OCI-M2 (cell line): ENCODE measurements at regions not wholly inside any gene's neighbourhood (a gene's known extent, or its start where the extent isn't known, plus 50 kb on each side); places are given as distances from the start of the nearest gene placed in this dataset.

Source experiments
- DNase-seq: peaks from one replicate; lab custom pipeline; 2025; ENCODE audit not compliant: unreplicated experiment; lab: John Stamatoyannopoulos, UW

DNA sequence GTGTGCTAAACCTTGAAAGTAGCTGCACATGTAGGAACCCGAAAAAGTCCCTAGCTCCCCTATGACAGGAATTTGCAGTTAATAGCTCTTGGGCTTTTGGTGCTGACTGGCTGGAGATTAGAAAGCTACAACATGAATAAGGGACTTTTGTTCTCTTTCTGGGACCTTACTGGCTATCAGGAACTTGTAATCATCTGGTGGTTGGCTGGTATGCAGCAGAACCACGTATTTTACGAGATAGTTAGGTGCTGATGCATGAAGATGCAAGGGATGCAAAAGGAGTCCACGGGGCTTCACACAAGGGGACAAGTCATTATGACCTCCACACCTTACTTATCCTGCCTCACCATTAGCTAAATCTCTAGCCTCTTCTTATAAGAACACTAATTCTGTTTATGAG, 190.2 kb upstream of the NRXN1 start:
- no peak for DNase-seq

DNA sequence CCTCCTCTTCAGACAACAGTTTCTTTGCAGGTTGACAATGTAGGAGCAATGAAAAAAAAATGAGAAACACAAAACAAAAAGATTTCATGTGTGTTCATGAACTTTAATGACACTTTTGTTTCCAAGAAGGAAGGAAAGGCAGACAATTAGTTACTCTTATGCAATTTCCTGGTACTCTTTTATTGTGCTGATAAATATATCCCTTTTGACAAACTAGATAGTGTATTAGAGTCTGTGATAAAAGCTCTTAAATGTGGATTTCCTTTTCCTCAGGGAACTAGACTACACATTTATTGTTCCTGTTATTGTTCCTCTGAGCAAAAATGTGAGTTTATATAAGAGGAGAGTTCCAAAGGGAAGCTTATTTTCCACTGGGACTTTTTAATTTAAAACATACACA, 188.7 kb upstream of the NRXN1 start:
- DNase-seq, result no peak

- no peak for DNase-seq
These were observed 188.1 kb upstream of the NRXN1 start for GRCh38 chr2:51220080-51220479.

DNA sequence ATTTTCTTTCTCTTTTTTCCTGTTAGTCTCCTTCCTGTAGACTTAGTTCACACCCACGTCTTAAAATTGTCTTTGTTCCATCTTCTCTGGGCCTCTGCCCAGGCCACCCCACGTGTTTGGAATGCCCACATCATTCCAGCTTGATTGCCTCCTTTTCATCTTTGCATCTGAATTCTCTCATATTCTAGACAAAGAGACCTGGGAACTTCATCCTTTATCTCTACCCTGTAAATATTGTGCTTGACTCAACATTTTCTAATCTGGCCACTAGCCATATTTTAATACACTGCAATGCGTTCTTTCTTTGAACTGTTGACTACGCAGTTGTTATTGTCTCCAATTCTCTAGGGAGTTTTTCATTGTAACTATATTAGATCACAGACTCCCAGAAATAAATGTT, 187.5 kb upstream of the NRXN1 start:
- no peak for DNase-seq

DNA sequence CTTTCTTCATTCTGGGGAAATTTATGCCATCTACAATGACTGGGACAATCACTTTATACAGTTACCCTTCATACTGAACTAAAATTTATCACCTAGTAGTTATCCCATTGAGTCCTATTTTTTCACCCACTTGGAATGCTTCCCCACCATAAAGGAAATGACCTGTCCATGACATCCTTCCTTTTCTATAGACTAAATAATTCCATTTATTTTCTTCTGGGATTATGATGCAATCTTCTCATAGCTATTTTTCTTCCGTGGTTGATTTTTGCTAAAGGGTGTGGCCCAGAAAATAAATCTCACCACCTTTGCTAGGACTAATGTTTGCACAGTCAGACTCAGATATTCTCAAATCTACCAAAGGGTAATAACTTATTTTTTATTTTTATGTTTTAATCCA, 186.1 kb upstream of the NRXN1 start:
- no peak for DNase-seq

DNA sequence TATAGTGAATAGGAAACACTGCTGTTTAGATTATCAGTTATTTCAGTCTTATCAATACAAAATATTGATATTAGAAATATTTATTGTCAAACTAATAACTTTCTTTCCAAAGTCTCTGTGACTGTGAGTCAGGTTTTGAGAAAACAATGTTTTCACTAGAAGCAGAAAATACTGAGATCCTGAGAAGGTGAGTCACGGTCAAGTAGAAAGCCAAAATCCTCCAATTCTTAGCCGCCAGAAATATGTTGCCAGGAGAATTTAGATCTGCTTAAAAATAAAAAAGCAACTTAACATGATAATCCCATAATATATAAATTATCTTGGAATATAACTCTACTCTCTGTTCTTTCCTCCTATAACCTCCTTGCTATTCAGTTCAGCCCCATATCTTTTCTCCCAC, 181.9 kb upstream of the NRXN1 start:
- no peak for DNase-seq

GRCh38 chr2:51212374-51212773, 180.4 kb upstream of the NRXN1 start:
- no peak for DNase-seq

GRCh38 chr2:51208521-51208920, 176.6 kb upstream of the NRXN1 start:
- DNase-seq, result no peak

DNA sequence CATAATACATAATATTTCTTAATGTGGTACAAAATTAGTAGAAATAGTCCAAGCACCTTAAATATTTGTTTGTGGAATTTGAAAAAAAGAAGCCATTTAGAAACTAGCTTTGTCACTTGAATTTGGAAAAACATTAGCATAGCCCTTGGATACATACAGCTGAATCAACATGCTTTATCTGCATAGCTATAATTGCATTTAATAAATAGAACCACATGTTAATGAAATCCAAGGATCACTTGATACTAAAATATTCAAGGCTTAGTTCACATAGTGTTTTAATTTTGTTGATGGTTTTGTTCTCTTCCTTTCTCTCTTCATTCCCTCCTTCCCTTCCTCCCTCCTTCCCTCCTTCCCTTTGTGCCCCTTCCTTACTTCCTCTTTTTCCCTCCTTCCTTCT, 169.4 kb upstream of the NRXN1 start:
- no peak for DNase-seq

- DNase-seq, result no peak
These were observed 162.7 kb upstream of the NRXN1 start for GRCh38 chr2:51194656-51195055.

GRCh38 chr2:51170273-51170672, 138.3 kb upstream of the NRXN1 start:
- DNase-seq, result no peak

GRCh38 chr2:51165534-51166260, 133.8 kb upstream of the NRXN1 start:
- no peak for DNase-seq

DNA sequence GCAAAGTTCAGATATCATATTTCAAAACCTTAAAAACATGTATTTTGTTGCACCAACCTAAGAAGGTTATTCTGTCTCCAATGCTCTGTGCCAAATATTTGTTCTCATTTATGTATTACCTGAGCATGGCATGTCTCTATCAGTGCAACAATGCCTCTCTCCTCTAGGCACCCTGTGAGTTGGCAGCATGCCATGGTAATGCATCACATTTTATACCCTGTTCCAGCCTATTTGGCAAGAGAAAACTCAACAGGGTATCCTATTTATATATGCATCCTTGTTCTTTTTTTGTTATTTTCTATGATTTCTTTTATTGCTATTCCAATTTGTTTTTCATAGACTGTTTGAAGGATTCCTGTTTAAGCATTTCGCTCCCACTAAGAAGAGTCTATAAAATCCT, 126.3 kb upstream of the NRXN1 start:
- DNase-seq, result no peak

GRCh38 chr2:51153236-51153635, 121.3 kb upstream of the NRXN1 start:
- DNase-seq, result no peak

DNA sequence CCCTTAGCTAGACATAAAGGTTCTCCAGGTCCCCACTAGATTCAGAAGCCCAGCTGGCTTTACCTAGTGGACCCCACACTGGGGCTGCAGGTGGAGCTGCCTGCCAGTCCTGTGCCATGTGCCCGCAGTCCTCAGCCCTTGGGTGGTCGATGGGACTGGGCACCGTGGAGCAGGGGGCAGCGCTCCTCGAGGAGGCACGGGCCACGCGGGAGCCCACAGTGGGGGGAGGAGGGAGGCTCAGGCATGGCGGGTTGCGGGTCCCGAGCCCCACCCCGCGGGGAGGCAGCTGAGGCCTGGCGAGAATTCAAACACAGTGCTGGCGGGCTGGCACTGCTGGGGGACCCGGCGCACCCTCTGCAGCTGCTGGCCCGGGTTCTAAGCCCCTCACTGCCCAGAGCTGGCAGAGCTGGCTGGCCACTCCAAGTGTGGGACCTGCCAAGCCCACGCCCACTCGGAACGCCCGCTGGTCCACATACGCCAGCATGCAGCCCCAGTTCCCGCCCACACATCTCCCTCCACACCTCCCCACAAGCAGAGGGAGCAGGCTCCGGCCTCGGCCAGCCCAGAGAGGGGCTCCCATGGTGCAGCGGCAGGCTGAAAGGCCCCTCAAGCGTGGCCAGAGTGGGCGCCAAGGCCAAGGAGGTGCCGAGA, 119.7 kb upstream of the NRXN1 start:
- no peak for DNase-seq

- no peak for DNase-seq
These were observed 117.8 kb upstream of the NRXN1 start for GRCh38 chr2:51149725-51150124.

DNA sequence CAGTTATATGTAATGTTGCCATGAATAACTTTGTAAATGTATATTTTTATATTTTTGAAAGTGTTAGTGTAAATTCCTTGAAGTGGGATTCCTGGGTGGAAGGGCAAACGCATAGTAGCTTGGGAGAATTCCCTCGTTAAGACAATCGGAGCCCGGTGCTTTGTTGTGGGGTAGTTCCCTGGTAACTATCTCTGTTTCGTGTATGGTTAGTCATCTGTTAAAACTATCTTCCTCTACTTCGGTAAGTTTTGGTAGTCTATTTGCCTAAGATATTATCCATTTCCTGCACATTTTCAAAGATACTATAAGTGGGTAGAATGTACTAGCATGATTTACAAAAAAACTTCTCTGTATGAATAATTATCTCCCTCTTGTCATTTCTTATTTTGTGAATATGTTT, 113.8 kb upstream of the NRXN1 start:
- no peak for DNase-seq

GRCh38 chr2:51120754-51121280, 88.9 kb upstream of the NRXN1 start:
- DNase-seq, result no peak

DNA sequence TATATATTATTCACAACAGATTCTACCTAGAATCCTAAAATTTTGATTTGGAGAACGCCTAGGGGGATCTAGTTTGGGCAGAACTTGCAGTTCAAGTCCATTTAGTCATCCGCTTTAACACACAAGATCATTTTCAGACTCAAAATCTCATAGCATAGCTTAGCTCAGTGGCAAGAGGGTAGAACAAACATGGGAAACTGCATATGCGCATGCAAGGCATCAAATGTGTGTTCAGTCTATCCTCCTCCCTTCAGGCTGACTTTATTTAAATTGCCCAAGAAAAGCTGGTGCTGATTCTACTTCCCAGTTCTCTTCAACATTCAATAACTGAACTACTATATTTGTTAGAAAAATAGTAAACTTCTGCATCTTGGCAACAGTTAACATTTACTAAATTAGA, 79.6 kb upstream of the NRXN1 start:
- DNase-seq, result no peak

DNA sequence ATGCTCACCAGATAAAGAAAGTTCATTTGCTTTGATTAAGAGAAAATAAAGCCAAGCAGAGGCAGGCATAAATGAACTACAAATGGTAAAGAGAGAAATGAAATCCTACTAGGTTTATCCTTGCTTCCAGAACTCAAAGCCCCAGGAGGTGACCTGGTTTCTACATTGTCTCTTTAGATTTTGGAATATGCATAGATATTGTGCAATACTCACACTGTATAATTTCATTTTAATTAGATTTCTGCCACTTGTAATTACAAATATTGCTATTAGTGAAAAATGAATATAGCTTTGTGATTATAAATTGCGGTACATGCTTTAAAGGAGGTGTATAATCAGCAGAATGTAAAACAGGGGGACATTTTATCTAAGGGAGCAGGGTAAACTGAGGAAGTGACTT, 76.9 kb upstream of the NRXN1 start:
- no peak for DNase-seq

DNA sequence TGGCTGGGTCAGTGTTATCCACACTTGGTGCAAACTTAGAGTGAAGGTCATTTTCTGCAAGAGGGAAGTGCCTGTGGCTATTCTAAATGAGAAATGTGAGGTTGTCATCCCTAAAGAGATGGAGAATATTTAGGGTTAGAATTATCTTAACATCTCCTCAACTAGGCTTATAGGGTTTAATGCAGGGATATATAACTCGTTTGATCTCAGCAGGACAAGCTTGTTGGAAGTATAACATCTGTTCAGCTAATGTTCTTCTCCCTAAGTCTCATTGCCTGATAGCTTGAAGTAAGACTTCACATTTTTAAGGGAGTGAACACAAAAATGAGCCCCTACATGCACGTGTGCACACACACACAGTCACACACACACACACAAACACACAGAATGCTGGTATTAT, 75.9 kb upstream of the NRXN1 start:
- no peak for DNase-seq

DNA sequence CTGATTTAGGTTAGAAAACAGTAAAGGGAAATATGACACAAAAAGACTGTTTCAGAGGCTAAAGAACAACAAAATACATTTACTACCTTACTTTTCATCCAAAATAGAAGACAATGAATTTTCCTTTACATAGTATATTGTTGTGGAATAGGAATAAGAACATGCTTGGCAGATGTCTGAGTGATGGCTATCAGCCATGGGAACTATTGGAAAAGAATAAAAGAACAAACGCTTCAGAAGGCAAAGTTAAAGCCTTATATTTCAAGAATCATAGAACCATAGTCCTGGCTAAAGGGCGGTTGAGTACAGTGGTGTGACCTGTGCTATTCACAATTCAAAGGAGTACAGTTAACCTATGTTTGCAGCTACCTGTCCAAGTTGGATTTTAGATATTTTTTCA, 73.9 kb upstream of the NRXN1 start:
- no peak for DNase-seq

DNA sequence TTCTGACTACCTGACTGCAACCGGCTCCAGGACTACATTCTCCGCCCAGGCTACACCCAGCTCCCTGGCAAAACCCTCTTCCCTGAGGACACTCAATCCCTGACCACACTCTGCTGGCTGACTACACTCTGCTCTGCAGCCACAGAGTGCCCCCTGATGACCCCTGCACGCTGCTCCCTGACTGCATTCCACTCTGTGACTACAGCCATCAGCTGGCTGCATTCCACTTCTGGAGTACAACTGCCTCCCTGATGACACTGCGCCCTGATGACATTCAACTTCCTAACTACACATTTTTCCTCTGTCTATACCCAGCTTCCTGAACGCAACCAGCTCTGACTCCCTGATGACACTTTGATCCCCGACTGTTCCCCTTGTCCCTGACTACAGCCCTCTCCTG, 71.3 kb upstream of the NRXN1 start:
- no peak for DNase-seq
